Esophagus squamous epithelium (tissue), 5 donors: ENCODE measurements at regions not wholly inside any gene's neighbourhood (a gene's known extent, or its start where the extent isn't known, plus 50 kb on each side); places are given as distances from the start of the nearest gene placed in this dataset.
A peak's percentile ranks its signal among the peaks of the same experiment; 100 is the strongest.

Source experiments
- DNase-seq: peaks from one replicate; lab custom pipeline; 2025; lab: John Stamatoyannopoulos, UW
- H3K27ac ChIP-seq, 4 donors: fragments of 200-600 bp; sonication (generic); one replicate each; pipeline ENCODE4 v1.5.1; 2016 to 2019; ENCODE audit warnings: mild to moderate bottlenecking in 1 of 4
- H3K27me3 ChIP-seq, 4 donors: fragments of 200-600 bp; sonication (generic); 1 replicate in 3 of 4; 2 replicates in 1 of 4; pipeline versions ENCODE4 v1.5.1 to v1.6.0; 2017 to 2021; ENCODE audit warnings: antibody characterized with exemption in 1 of 4
- H3K36me3 ChIP-seq, 3 donors: fragments of 200-600 bp; sonication (generic); one replicate each; pipeline ENCODE4 v1.5.1; 2016 to 2019
- H3K4me1 ChIP-seq, 3 donors: fragments of 200-600 bp; sonication (generic); one replicate each; pipeline ENCODE4 v1.5.1; 2017 to 2019
- H3K4me3 ChIP-seq, 4 donors: fragments of 200-600 bp; sonication (generic); 1 replicate in 3 of 4; 2 replicates in 1 of 4; pipeline ENCODE4 v1.5.1; 2016 to 2019; ENCODE audit warnings: mild to moderate bottlenecking in 2 of 4, moderate library complexity in 1 of 4
- H3K9me3 ChIP-seq, 3 donors: fragments of 200-600 bp; sonication (generic); one replicate each; pipeline ENCODE4 v1.5.1; 2016 to 2019
- CTCF ChIP-seq, 6 experiments: fragments of 450-650 bp in 4 of 6; fragments of 200-600 bp in 2 of 6; sonication (generic) in 2 of 6; IDR thresholded peaks; one replicate each; pipeline ENCODE4 v1.5.1; 2016 to 2019; ENCODE audit warnings: antibody characterized with exemption in 6 of 6, mild to moderate bottlenecking in 4 of 6, moderate library complexity in 4 of 6
- POLR2A ChIP-seq, 4 donors: fragments of 450-650 bp; IDR thresholded peaks; one replicate each; pipeline ENCODE4 v1.6.1; 2017; ENCODE audit warnings: antibody characterized with exemption in 4 of 4, mild to moderate bottlenecking in 4 of 4, moderate library complexity in 3 of 4
- WGBS, 2 donors: methylation state at CpG; one replicate each; pipeline ENCODE4 v1.1.5; 2018; 5-methylcytosine and 5-hydroxymethylcytosine counted together
- intact Hi-C: fragments of 100-400 bp; cut with DNase I; formaldehyde crosslinking; loops from one replicate; pipeline ENCODE4 v1.15.0; 2022
- donor health status: DM: yes; HTN: yes; CAD: no.

- peaks cover 0 to 43% (median 0%) of the 10 kb centered on the region in 4 donors for H3K27me3 ChIP-seq
- TF ChIP-seq POLR2A (IDR thresholded peaks at IDR 0.05) (no peak), CTCF (IDR thresholded peaks at IDR 0.05) (no peak)
- H3K27ac ChIP-seq, result no peak overlapping the region
- H3K36me3 ChIP-seq, result no peaks in the 10 kb centered on the region
- WGBS, 2 donors, result 71 to 76% methylated on average over 1 of the region's 1 CpG
- no peaks in the 10 kb centered on the region for H3K9me3 ChIP-seq
- intact Hi-C loops, result no loop called here
- DNase-seq, result no peak
- H3K4me1 ChIP-seq, result no peaks in the 10 kb centered on the region
- no peak overlapping the region for H3K4me3 ChIP-seq
Measured at GRCh38 chr1:233435622-233436021, 108.1 kb downstream of the MAP3K21 start.

GRCh38 chr1:233439721-233440120 lies 112.2 kb downstream of the MAP3K21 start:
- TF ChIP-seq CTCF (IDR thresholded peaks at IDR 0.05) (no peak), POLR2A (IDR thresholded peaks at IDR 0.05) (no peak)
- Histone ChIP-seq H3K9me3 (no peaks in the 10 kb centered on the region), H3K36me3 (no peaks in the 10 kb centered on the region), H3K4me1 (peaks cover 0 to 5% (median 4%) of the 10 kb centered on the region in 3 donors), H3K27ac (no peak overlapping the region), H3K27me3 (peaks cover 0 to 37% (median 0%) of the 10 kb centered on the region in 4 donors), H3K4me3 (no peak overlapping the region)
- WGBS, 2 donors, result 43 to 46% methylated on average over 3 of the region's 3 CpGs
- no peak for DNase-seq
- intact Hi-C loops, result loop anchor here (5.0 kb wide), 1 partner anchor 348 kb away; no protein-coding TSS in a partner anchor

GRCh38 chr1:233440951-233441401 lies 113.5 kb downstream of the MAP3K21 start:
- no peak for DNase-seq
- Histone ChIP-seq H3K4me3 (no peak overlapping the region), H3K27ac (no peak overlapping the region), H3K4me1 (peaks cover 0 to 5% (median 4%) of the 10 kb centered on the region in 3 donors), H3K36me3 (no peaks in the 10 kb centered on the region), H3K27me3 (peaks cover 0 to 35% (median 0%) of the 10 kb centered on the region in 4 donors), H3K9me3 (peaks cover 0 to 3% (median 0%) of the 10 kb centered on the region in 3 donors)
- no peak for TF ChIP-seq POLR2A (IDR thresholded peaks at IDR 0.05)
- TF ChIP-seq CTCF (IDR thresholded peaks at IDR 0.05), result peak in 5 of 6 experiments; percentile 45 to 74 (median 60)
- intact Hi-C loops, result loop anchor here (5.0 kb wide), 1 partner anchor 346 kb away; no protein-coding TSS in a partner anchor
- WGBS, 2 donors, result 8 to 12% methylated on average over 9 of the region's 9 CpGs

GRCh38 chr1:233442026-233442780 lies 114.7 kb downstream of the MAP3K21 start:
- Histone ChIP-seq H3K4me1 (peaks cover 0 to 5% (median 4%) of the 10 kb centered on the region in 3 donors), H3K27ac (no peak overlapping the region), H3K27me3 (peaks cover 0 to 27% (median 0%) of the 10 kb centered on the region in 4 donors), H3K9me3 (peaks cover 0 to 10% (median 0%) of the 10 kb centered on the region in 3 donors), H3K4me3 (no peak overlapping the region), H3K36me3 (no peaks in the 10 kb centered on the region)
- 50 to 62% methylated on average over 8 of the region's 8 CpGs for WGBS, 2 donors
- intact Hi-C loops, result loop anchor here (5.0 kb wide), 1 partner anchor 345 kb away; no protein-coding TSS in a partner anchor
- DNase-seq, result no peak
- TF ChIP-seq CTCF (IDR thresholded peaks at IDR 0.05) (no peak), POLR2A (IDR thresholded peaks at IDR 0.05) (no peak)
